DND-41 (cell line): ENCODE measurements at regions not wholly inside any gene's neighbourhood (a gene's known extent, or its start where the extent isn't known, plus 50 kb on each side); places are given as distances from the start of the nearest gene placed in this dataset.

ENCODE experiments used
- ATAC-seq: fragments of 200-7000 bp; cut with Tn5 transposase; 3 replicates; pipeline ENCODE4 v1.9.1; 2021; ENCODE audit warnings: low read depth; ENCODE audit not compliant: insufficient read depth
- DNase-seq: peaks from one replicate; pipeline ENCODE4 v3.0.0-alpha.2; 2020
- H2AFZ ChIP-seq: 2 replicates; pipeline ENCODE4 v1.6.0; 2012; ENCODE audit warnings: low read depth, low read length
- H3K27ac ChIP-seq: 2 replicates; pipeline ENCODE4 v1.5.1; 2012; ENCODE audit warnings: low read length, inconsistent platforms
- H3K27me3 ChIP-seq: fragments of 200-600 bp; sonication (generic); 2 replicates; pipeline ENCODE4 v1.6.0; 2012; ENCODE audit warnings: low read length, mild to moderate bottlenecking, inconsistent platforms; ENCODE audit not compliant: insufficient read depth, poor library complexity
- H3K36me3 ChIP-seq: 2 replicates; pipeline ENCODE4 v1.5.1; 2012; ENCODE audit warnings: low read length, inconsistent platforms; ENCODE audit not compliant: insufficient read depth
- H3K4me1 ChIP-seq: 2 replicates; pipeline ENCODE4 v1.5.1; 2012; ENCODE audit warnings: mild to moderate bottlenecking, low read length; ENCODE audit not compliant: insufficient read depth
- H3K4me2 ChIP-seq: 2 replicates; pipeline ENCODE4 v1.6.0; 2012; ENCODE audit warnings: mild to moderate bottlenecking, moderate library complexity, low read length, inconsistent platforms; ENCODE audit not compliant: insufficient read depth
- H3K4me3 ChIP-seq, 2 experiments: fragments of 200-600 bp in 1 of 2; shearing (Covaris generic) in 1 of 2; 2 replicates each; pipeline ENCODE4 v1.5.1; 2012 to 2016; ENCODE audit warnings: inconsistent platforms in 2 of 2, low read length in 2 of 2, mild to moderate bottlenecking in 2 of 2, low read depth in 1 of 2, moderate library complexity in 1 of 2
- H3K79me2 ChIP-seq: 2 replicates; pipeline ENCODE4 v1.6.0; 2012; ENCODE audit warnings: low read length, inconsistent platforms; ENCODE audit not compliant: insufficient read depth
- H3K9ac ChIP-seq: 2 replicates; pipeline ENCODE4 v1.6.0; 2012; ENCODE audit warnings: low read depth, mild to moderate bottlenecking, inconsistent platforms, low read length, moderate library complexity
- H3K9me3 ChIP-seq: 2 replicates; pipeline ENCODE4 v1.5.1; 2012; ENCODE audit warnings: low read length, moderate library complexity, mild to moderate bottlenecking, inconsistent platforms; ENCODE audit not compliant: insufficient read depth, severe bottlenecking
- H4K20me1 ChIP-seq: 2 replicates; pipeline ENCODE4 v1.6.0; 2012; ENCODE audit warnings: low read length; ENCODE audit not compliant: insufficient read depth
- CTCF ChIP-seq: IDR thresholded peaks from 2 replicates; pipeline ENCODE4 v1.5.1; 2012; ENCODE audit warnings: borderline replicate concordance, low read length, moderate library complexity, mild to moderate bottlenecking; ENCODE audit not compliant: poor library complexity, severe bottlenecking; ENCODE audit errors: extremely low read depth
- EZH2 ChIP-seq: IDR thresholded peaks from 3 replicates; pipeline ENCODE4 v1.6.1; 2012; ENCODE audit warnings: borderline replicate concordance, low read depth, mild to moderate bottlenecking, moderate library complexity, low read length, inconsistent platforms; ENCODE audit not compliant: severe bottlenecking

- peaks cover 6% of the 10 kb centered on the region; the same call in 1 of the 2 replicates for H3K4me1 ChIP-seq
- H4K20me1 ChIP-seq: no peaks in the 10 kb centered on the region
- H3K36me3 ChIP-seq: no peaks in the 10 kb centered on the region
- TF ChIP-seq EZH2 (no peak), CTCF (no peak)
- H3K9ac ChIP-seq: no peak overlapping the region
- no peak for ATAC-seq
- DNase-seq: no peak
- H3K79me2 ChIP-seq: no peaks in the 10 kb centered on the region
- no peaks in the 10 kb centered on the region for H3K9me3 ChIP-seq
- no peaks in the 10 kb centered on the region for H3K27me3 ChIP-seq
- H3K4me2 ChIP-seq: no peak overlapping the region
- no peak overlapping the region for H3K4me3 ChIP-seq
- no peak overlapping the region for H2AFZ ChIP-seq
- H3K27ac ChIP-seq: no peak overlapping the region
Measured at GRCh38 chr9:13970426-13970825, 343.5 kb downstream of the NFIB start.

GRCh38 chr9:13970018-13970417 lies 343.9 kb downstream of the NFIB start:
- H3K4me3 ChIP-seq: no peak overlapping the region
- no peak overlapping the region for H3K4me2 ChIP-seq
- H3K27me3 ChIP-seq: no peaks in the 10 kb centered on the region
- no peaks in the 10 kb centered on the region for H3K79me2 ChIP-seq
- no peaks in the 10 kb centered on the region for H4K20me1 ChIP-seq
- no peaks in the 10 kb centered on the region for H3K36me3 ChIP-seq
- no peak overlapping the region for H3K27ac ChIP-seq
- DNase-seq: no peak
- no peak overlapping the region for H3K9ac ChIP-seq
- no peak for ATAC-seq
- H2AFZ ChIP-seq: no peak overlapping the region
- peaks cover 4% of the 10 kb centered on the region; the same call in 1 of the 2 replicates for H3K4me1 ChIP-seq
- TF ChIP-seq CTCF: no peak
- no peak for TF ChIP-seq EZH2
- no peaks in the 10 kb centered on the region for H3K9me3 ChIP-seq

- Histone ChIP-seq H3K9me3 (no peaks in the 10 kb centered on the region), H3K36me3 (no peaks in the 10 kb centered on the region), H3K4me3 (no peak overlapping the region), H3K9ac (no peak overlapping the region), H2AFZ (no peak overlapping the region), H3K4me1 (no peaks in the 10 kb centered on the region), H3K79me2 (no peaks in the 10 kb centered on the region), H3K4me2 (no peak overlapping the region), H4K20me1 (no peaks in the 10 kb centered on the region), H3K27ac (no peak overlapping the region), H3K27me3 (no peaks in the 10 kb centered on the region)
- DNase-seq: no peak
- TF ChIP-seq EZH2 (no peak), CTCF (no peak)
- ATAC-seq: peak; percentile 31; the same call in 1 of the 3 replicates
Measured at GRCh38 chr9:13967438-13967837, 346.5 kb downstream of the NFIB start.

- H3K36me3 ChIP-seq: no peaks in the 10 kb centered on the region
- H2AFZ ChIP-seq: no peak overlapping the region
- H3K27ac ChIP-seq: no peak overlapping the region
- ATAC-seq (no peak), DNase-seq (no peak)
- H3K27me3 ChIP-seq: no peaks in the 10 kb centered on the region
- H3K9ac ChIP-seq: no peak overlapping the region
- H3K4me3 ChIP-seq: no peak overlapping the region
- no peaks in the 10 kb centered on the region for H3K4me1 ChIP-seq
- H3K79me2 ChIP-seq: no peaks in the 10 kb centered on the region
- H4K20me1 ChIP-seq: no peaks in the 10 kb centered on the region
- no peak overlapping the region for H3K4me2 ChIP-seq
- H3K9me3 ChIP-seq: no peaks in the 10 kb centered on the region
- TF ChIP-seq CTCF: no peak
- TF ChIP-seq EZH2: no peak
Measured at GRCh38 chr9:13967011-13967410, 346.9 kb downstream of the NFIB start.
